ENCODE measurements at regions not wholly inside any gene's neighbourhood (a gene's known extent, or its start where the extent isn't known, plus 50 kb on each side); places are given as distances from the start of the nearest gene placed in this dataset.

DNA sequence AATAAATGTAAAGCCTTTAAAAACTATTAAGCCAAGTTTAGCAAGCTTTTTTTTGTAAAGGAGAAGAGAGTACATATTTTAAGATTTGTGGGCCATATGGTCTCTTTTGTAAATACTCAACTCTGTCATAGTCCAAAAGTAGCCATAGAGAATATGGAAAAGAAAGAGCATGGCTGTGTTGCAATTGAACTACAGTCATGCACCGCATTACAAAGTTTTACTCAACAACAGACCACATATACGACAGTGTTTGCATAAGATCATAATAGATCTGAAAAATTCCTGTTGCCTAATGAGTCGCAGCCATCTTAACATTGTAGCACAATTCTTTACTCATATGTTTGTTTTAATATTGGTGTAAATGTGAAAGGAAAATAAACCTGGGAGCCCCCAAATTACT is 440.8 kb downstream of the HTR7 start:
- Histone ChIP-seq H3K79me2 (no peaks in the 10 kb centered on the region), H2AFZ (no peak overlapping the region), H3K4me2 (ENCODE audit: low read length) (no peak overlapping the region), H3K27ac (no peak overlapping the region), H3K4me3 (ENCODE audit: low read depth, low read length) (no peak overlapping the region), H3K9ac (no peak overlapping the region), H3K4me1 (peaks cover 6% of the 10 kb centered on the region), H3K27me3 (ENCODE audit: control insufficient read depth, insufficient read depth, low read length) (no peaks in the 10 kb centered on the region), H3K9me3 (ENCODE audit: control insufficient read depth, low read length) (no peaks in the 10 kb centered on the region), H3K36me3 (ENCODE audit: control insufficient read depth, insufficient read depth, low read length) (peaks cover 2% of the 10 kb centered on the region)
- TF ChIP-seq, protein P1, sequence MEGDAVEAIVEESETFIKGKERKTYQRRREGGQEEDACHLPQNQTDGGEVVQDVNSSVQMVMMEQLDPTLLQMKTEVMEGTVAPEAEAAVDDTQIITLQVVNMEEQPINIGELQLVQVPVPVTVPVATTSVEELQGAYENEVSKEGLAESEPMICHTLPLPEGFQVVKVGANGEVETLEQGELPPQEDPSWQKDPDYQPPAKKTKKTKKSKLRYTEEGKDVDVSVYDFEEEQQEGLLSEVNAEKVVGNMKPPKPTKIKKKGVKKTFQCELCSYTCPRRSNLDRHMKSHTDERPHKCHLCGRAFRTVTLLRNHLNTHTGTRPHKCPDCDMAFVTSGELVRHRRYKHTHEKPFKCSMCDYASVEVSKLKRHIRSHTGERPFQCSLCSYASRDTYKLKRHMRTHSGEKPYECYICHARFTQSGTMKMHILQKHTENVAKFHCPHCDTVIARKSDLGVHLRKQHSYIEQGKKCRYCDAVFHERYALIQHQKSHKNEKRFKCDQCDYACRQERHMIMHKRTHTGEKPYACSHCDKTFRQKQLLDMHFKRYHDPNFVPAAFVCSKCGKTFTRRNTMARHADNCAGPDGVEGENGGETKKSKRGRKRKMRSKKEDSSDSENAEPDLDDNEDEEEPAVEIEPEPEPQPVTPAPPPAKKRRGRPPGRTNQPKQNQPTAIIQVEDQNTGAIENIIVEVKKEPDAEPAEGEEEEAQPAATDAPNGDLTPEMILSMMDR (IDR thresholded peaks at IDR 0.05) = no peak

DNA sequence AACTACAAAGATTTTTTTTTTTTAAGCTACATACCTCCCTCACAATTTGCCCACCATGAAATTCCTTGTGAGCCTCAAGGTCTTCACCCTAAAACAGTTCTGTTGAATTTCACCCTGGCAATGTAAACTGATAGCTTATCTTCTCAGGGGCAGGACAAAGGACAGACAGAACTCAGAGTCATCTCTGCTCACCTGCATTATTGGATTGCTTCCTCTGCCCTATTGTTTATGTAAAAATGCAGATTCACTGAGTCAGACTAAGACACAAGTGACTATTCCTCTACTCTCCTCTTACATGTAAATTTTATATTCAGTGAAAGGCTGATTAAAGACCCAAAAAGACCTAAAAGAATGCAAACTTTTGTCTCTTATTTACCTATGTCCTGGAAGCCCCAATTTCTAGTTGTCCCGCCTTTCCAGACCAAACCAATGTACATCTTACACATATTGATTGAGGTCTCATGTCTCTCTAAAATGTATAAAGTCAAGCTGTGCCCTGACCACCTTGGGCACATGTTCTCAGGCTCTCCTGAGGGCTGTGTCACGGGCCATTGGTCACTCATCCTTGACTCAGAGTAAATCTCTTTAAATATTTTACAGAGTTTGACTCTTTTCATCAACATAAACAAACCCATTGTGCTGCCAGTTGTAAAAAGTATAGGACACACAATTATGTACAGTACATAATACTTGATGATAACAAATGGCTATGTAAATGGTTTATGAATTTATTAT is 440.2 kb downstream of the HTR7 start:
- TF ChIP-seq, protein P1 (IDR thresholded peaks at IDR 0.05) = no peak
- Histone ChIP-seq H3K4me3 (ENCODE audit: low read depth, low read length) (no peak overlapping the region), H3K9ac (no peak overlapping the region), H3K27ac (no peak overlapping the region), H3K36me3 (ENCODE audit: control insufficient read depth, insufficient read depth, low read length) (peaks cover 2% of the 10 kb centered on the region), H3K4me1 (peaks cover 6% of the 10 kb centered on the region), H3K27me3 (ENCODE audit: control insufficient read depth, insufficient read depth, low read length) (no peaks in the 10 kb centered on the region), H3K79me2 (no peaks in the 10 kb centered on the region), H3K4me2 (ENCODE audit: low read length) (no peak overlapping the region), H2AFZ (no peak overlapping the region), H3K9me3 (ENCODE audit: control insufficient read depth, low read length) (no peaks in the 10 kb centered on the region)

DNA sequence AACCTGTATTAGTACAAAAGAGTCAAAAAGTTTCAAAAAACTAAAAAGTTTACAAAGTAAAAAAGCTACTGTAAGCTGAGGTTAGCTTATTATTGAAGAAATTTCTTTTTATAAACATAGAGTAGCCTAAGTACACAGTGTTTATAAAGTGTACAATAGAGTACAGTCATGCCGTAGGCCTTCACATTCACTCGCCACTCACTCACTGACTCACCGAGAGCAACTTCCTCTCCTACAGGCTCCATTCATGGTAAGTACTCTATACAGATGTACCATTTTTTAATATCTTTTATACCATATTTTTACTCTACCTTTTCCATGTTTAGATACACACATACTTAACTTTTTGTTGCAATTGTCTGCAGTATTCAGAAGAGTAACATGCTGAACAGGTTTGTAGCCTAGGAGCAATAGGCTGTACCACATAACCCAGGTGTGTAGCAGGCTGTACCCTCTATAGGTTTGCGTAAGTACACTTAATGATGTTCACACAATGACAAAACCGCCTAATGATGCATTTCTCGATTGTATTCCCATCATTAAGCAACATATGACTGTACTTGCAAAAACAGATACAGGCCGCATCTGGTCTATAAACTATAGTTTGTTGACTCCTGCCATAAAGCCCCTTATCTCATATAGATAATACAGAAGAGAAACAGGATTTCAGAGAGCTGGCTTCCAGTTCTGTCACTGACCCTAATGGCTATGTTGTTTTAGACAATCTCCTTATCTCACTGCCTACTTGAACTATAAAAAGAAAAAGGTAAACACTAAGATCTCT is 438.8 kb downstream of the HTR7 start:
- TF ChIP-seq, protein P1 (IDR thresholded peaks at IDR 0.05) = no peak
- Histone ChIP-seq H3K9ac (no peak overlapping the region), H3K9me3 (ENCODE audit: control insufficient read depth, low read length) (no peaks in the 10 kb centered on the region), H3K4me3 (ENCODE audit: low read depth, low read length) (no peak overlapping the region), H3K27ac (no peak overlapping the region), H3K27me3 (ENCODE audit: control insufficient read depth, insufficient read depth, low read length) (no peaks in the 10 kb centered on the region), H3K36me3 (ENCODE audit: control insufficient read depth, insufficient read depth, low read length) (peaks cover 2% of the 10 kb centered on the region), H3K4me2 (ENCODE audit: low read length) (no peak overlapping the region), H2AFZ (no peak overlapping the region), H3K79me2 (no peaks in the 10 kb centered on the region), H3K4me1 (peaks cover 6% of the 10 kb centered on the region)

DNA sequence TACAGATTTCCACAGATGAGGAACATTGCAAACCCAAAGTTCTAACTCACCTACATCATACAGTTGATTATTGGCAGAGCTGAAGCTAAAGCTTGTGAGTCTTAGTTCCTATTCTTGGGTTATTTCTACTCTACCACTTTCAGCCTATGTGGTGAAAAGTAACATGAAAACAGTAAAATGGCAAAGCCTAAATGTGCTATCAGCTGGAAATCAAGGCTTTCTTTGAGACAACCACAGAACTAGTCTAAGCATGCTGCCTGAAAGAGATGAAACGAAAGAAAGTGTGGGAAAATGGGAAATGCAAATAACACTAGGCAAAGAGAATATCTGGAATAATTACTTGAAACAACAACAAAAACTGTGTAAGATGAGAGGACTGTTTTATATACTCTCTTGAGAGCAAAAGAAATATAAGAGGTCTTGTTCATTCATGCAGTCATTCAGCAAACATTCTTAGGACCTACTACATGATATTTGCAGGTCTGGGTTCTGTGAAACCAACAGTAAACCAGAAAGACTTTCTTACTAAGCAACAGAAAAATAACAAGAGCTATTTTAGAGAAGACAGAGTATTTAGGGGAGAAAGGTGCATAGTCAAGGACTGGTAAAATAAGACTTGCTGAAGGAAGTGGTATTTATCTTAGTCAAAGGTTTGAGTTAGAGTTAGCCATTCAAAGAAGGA is 437.1 kb downstream of the HTR7 start:
- Histone ChIP-seq H3K79me2 (no peaks in the 10 kb centered on the region), H2AFZ (no peak overlapping the region), H3K4me3 (ENCODE audit: low read depth, low read length) (no peak overlapping the region), H3K27ac (no peak overlapping the region), H3K4me1 (peaks cover 6% of the 10 kb centered on the region), H3K9ac (no peak overlapping the region), H3K36me3 (ENCODE audit: control insufficient read depth, insufficient read depth, low read length) (no peaks in the 10 kb centered on the region), H3K4me2 (ENCODE audit: low read length) (no peak overlapping the region), H3K9me3 (ENCODE audit: control insufficient read depth, low read length) (no peaks in the 10 kb centered on the region), H3K27me3 (ENCODE audit: control insufficient read depth, insufficient read depth, low read length) (no peaks in the 10 kb centered on the region)
- TF ChIP-seq, protein P1 (IDR thresholded peaks at IDR 0.05) = no peak

Data from parathyroid adenoma (tissue), 2 donors.